Sigmoid colon (tissue), 3 donors: ENCODE measurements at regions not wholly inside any gene's neighbourhood (a gene's known extent, or its start where the extent isn't known, plus 50 kb on each side); places are given as distances from the start of the nearest gene placed in this dataset.

Source experiments
- POLR2A ChIP-seq, 2 donors: fragments of 450-650 bp; IDR thresholded peaks; one replicate each; pipeline ENCODE4 v1.6.1; 2016; ENCODE audit warnings: antibody characterized with exemption in 2 of 2, mild to moderate bottlenecking in 2 of 2, moderate library complexity in 2 of 2
- TF ChIP-seq, protein P1 (sequence below), 4 experiments: fragments of 450-650 bp in 3 of 4; fragments of 200-600 bp in 1 of 4; IDR thresholded peaks; one replicate each; pipeline ENCODE4 v1.5.1; 2016 to 2019; ENCODE audit warnings: antibody characterized with exemption in 4 of 4, mild to moderate bottlenecking in 3 of 4, moderate library complexity in 2 of 4

GRCh38 chr6:112457886-112458285 lies 110.8 kb downstream of the RFPL4B start:
- TF ChIP-seq, protein P1, sequence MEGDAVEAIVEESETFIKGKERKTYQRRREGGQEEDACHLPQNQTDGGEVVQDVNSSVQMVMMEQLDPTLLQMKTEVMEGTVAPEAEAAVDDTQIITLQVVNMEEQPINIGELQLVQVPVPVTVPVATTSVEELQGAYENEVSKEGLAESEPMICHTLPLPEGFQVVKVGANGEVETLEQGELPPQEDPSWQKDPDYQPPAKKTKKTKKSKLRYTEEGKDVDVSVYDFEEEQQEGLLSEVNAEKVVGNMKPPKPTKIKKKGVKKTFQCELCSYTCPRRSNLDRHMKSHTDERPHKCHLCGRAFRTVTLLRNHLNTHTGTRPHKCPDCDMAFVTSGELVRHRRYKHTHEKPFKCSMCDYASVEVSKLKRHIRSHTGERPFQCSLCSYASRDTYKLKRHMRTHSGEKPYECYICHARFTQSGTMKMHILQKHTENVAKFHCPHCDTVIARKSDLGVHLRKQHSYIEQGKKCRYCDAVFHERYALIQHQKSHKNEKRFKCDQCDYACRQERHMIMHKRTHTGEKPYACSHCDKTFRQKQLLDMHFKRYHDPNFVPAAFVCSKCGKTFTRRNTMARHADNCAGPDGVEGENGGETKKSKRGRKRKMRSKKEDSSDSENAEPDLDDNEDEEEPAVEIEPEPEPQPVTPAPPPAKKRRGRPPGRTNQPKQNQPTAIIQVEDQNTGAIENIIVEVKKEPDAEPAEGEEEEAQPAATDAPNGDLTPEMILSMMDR (IDR thresholded peaks at IDR 0.05) = no peak
- TF ChIP-seq POLR2A (IDR thresholded peaks at IDR 0.05) = no peak
